ENCODE measurements at regions not wholly inside any gene's neighbourhood (a gene's known extent, or its start where the extent isn't known, plus 50 kb on each side); places are given as distances from the start of the nearest gene placed in this dataset.

- H4K20me1 ChIP-seq (ENCODE audit: insufficient read depth, low read length) = no peaks in the 10 kb centered on the region
- H3K27ac ChIP-seq (ENCODE audit: low read depth in 1 of 2, low read length in 2 of 2) = no peak overlapping the region
- H3K4me1 Mint-ChIP-seq = no peaks in the 10 kb centered on the region
- H2AFZ ChIP-seq (ENCODE audit: insufficient read depth, low read depth, low read length, poor library complexity, severe bottlenecking) = no peak overlapping the region
- no peaks in the 10 kb centered on the region for H3K4me1 ChIP-seq (ENCODE audit: control insufficient read depth in 1 of 2, insufficient read depth in 2 of 2, low read length in 2 of 2)
- no peaks in the 10 kb centered on the region for H3K36me3 Mint-ChIP-seq
- no peak for TF ChIP-seq CTCF (IDR thresholded peaks at IDR 0.05)
- no peak for DNase-seq
- 83% methylated on average over 1 of the region's 6 CpGs for WGBS (ENCODE audit: insufficient coverage)
- H3K4me2 ChIP-seq (replicated peaks; ENCODE audit: extremely low read depth, low read length, poor library complexity, severe bottlenecking) = no peak overlapping the region
- H3K27ac Mint-ChIP-seq = no peak overlapping the region
- no peaks in the 10 kb centered on the region for H3K36me3 ChIP-seq (replicated peaks in 1 of 2; ENCODE audit: control insufficient read depth in 1 of 2, insufficient read depth in 2 of 2, low read length in 2 of 2)
- peaks cover 0 to 5% (median 2%) of the 10 kb centered on the region in 3 donors for H3K27me3 Mint-ChIP-seq (ENCODE audit: low read depth in 3 of 3)
- H3K79me2 ChIP-seq (ENCODE audit: insufficient read depth, low read length) = no peaks in the 10 kb centered on the region
- H3K9me3 Mint-ChIP-seq = peaks cover 9 to 36% (median 11%) of the 10 kb centered on the region in 7 donors
- H3K9me3 ChIP-seq (replicated peaks in 1 of 2; ENCODE audit: control insufficient read depth in 1 of 2, insufficient read depth in 1 of 2, low read length in 2 of 2) = peaks cover 6 to 12% of the 10 kb centered on the region in 2 donors
- no peaks in the 10 kb centered on the region for H3K27me3 ChIP-seq (ENCODE audit: control insufficient read depth in 2 of 2, insufficient read depth in 2 of 2, low read length in 2 of 2)
- H3K4me3 ChIP-seq (replicated peaks in 1 of 3; ENCODE audit: low read depth in 2 of 3, low read length in 3 of 3) = no peak overlapping the region
- H3K9ac ChIP-seq (ENCODE audit: insufficient read depth, low read length, poor library complexity, severe bottlenecking) = no peak overlapping the region
- intact Hi-C loops (cut with micrococcal nuclease) = no loop called here
- no peak overlapping the region for H3K4me3 Mint-ChIP-seq
Observed at GRCh38 chr19:8926341-8926740, 83.9 kb downstream of the MUC16 start.

GRCh38 chr19:8935460-8935859 lies 74.7 kb downstream of the MUC16 start:
- H4K20me1 ChIP-seq (ENCODE audit: insufficient read depth, low read length) = no peaks in the 10 kb centered on the region
- no peak overlapping the region for H2AFZ ChIP-seq (ENCODE audit: insufficient read depth, low read depth, low read length, poor library complexity, severe bottlenecking)
- Mint-ChIP-seq H3K27ac (no peak overlapping the region), H3K27me3 (ENCODE audit: low read depth in 3 of 3) (peaks cover 1 to 6% (median 2%) of the 10 kb centered on the region in 3 donors), H3K9me3 (peaks cover 8 to 25% (median 12%) of the 10 kb centered on the region in 7 donors), H3K36me3 (no peaks in the 10 kb centered on the region), H3K4me3 (no peak overlapping the region), H3K4me1 (no peaks in the 10 kb centered on the region)
- no peak for TF ChIP-seq CTCF (IDR thresholded peaks at IDR 0.05)
- DNase-seq = no peak
- H3K27me3 ChIP-seq (ENCODE audit: control insufficient read depth in 2 of 2, insufficient read depth in 2 of 2, low read length in 2 of 2) = no peaks in the 10 kb centered on the region
- no peaks in the 10 kb centered on the region for H3K36me3 ChIP-seq (replicated peaks in 1 of 2; ENCODE audit: control insufficient read depth in 1 of 2, insufficient read depth in 2 of 2, low read length in 2 of 2)
- H3K4me1 ChIP-seq (ENCODE audit: control insufficient read depth in 1 of 2, insufficient read depth in 2 of 2, low read length in 2 of 2) = no peaks in the 10 kb centered on the region
- no peaks in the 10 kb centered on the region for H3K9me3 ChIP-seq (replicated peaks in 1 of 2; ENCODE audit: control insufficient read depth in 1 of 2, insufficient read depth in 1 of 2, low read length in 2 of 2)
- no peak overlapping the region for H3K4me3 ChIP-seq (replicated peaks in 1 of 3; ENCODE audit: low read depth in 2 of 3, low read length in 3 of 3)
- H3K27ac ChIP-seq (ENCODE audit: low read depth in 1 of 2, low read length in 2 of 2) = no peak overlapping the region
- H3K4me2 ChIP-seq (replicated peaks; ENCODE audit: extremely low read depth, low read length, poor library complexity, severe bottlenecking) = no peak overlapping the region
- no peak overlapping the region for H3K9ac ChIP-seq (ENCODE audit: insufficient read depth, low read length, poor library complexity, severe bottlenecking)
- H3K79me2 ChIP-seq (ENCODE audit: insufficient read depth, low read length) = no peaks in the 10 kb centered on the region
- intact Hi-C loops (cut with micrococcal nuclease) = no loop called here
